H9 (cell line): ENCODE measurements at regions not wholly inside any gene's neighbourhood (a gene's known extent, or its start where the extent isn't known, plus 50 kb on each side); places are given as distances from the start of the nearest gene placed in this dataset.

Experiments
- DNase-seq: peaks from one replicate; pipeline ENCODE4 v3.0.0-alpha.2; 2017
- H2AFZ ChIP-seq: one replicate; pipeline ENCODE4 v1.6.1; 2013; ENCODE audit warnings: mild to moderate bottlenecking, low read length, control low read depth, moderate library complexity
- H2AK5ac ChIP-seq: 2 replicates; pipeline ENCODE4 v1.6.1; 2013; ENCODE audit warnings: low read length, control low read depth, mixed read lengths; ENCODE audit not compliant: insufficient read length
- H2BK120ac ChIP-seq: one replicate; pipeline ENCODE4 v1.6.1; 2013; ENCODE audit warnings: low read depth, mild to moderate bottlenecking, low read length, control low read depth, inconsistent platforms; ENCODE audit not compliant: poor library complexity, severe bottlenecking
- H2BK12ac ChIP-seq: 2 replicates; pipeline ENCODE4 v1.6.1; 2013; ENCODE audit warnings: low read length, control low read depth, mixed read lengths, low read depth; ENCODE audit not compliant: insufficient read length
- H2BK15ac ChIP-seq: 2 replicates; pipeline ENCODE4 v1.6.1; 2013; ENCODE audit warnings: low read depth, low read length, control low read depth
- H2BK20ac ChIP-seq: one replicate; pipeline ENCODE4 v1.6.1; 2013; ENCODE audit warnings: low read depth, mild to moderate bottlenecking, low read length, control low read depth, inconsistent platforms; ENCODE audit not compliant: poor library complexity, severe bottlenecking
- H2BK5ac ChIP-seq: 2 replicates; pipeline ENCODE4 v1.6.1; 2013; ENCODE audit warnings: low read length, control low read depth, mixed read lengths; ENCODE audit not compliant: insufficient read length
- H3K14ac ChIP-seq: 2 replicates; pipeline ENCODE4 v1.6.1; 2013; ENCODE audit warnings: low read length, control low read depth; ENCODE audit not compliant: insufficient read depth
- H3K18ac ChIP-seq: 2 replicates; pipeline ENCODE4 v1.6.1; 2013; ENCODE audit warnings: low read depth, mild to moderate bottlenecking, mixed read lengths, low read length, control low read depth; ENCODE audit not compliant: insufficient read length
- H3K23ac ChIP-seq: 2 replicates; pipeline ENCODE4 v1.6.1; 2013; ENCODE audit warnings: low read length, control low read depth, mixed read lengths, low read depth; ENCODE audit not compliant: insufficient read length
- H3K23me2 ChIP-seq: 2 replicates; pipeline ENCODE4 v1.6.1; 2013; ENCODE audit warnings: low read depth, mild to moderate bottlenecking, mixed read lengths, low read length, control low read depth; ENCODE audit not compliant: insufficient read length, poor library complexity, severe bottlenecking
- H3K27ac ChIP-seq: 2 replicates; pipeline ENCODE4 v1.5.1; 2013; ENCODE audit warnings: low read length, control low read depth, mixed read lengths, low read depth; ENCODE audit not compliant: insufficient read length
- H3K27me3 ChIP-seq: 2 replicates; pipeline ENCODE4 v1.6.1; 2013; ENCODE audit warnings: low read length, control low read depth, inconsistent platforms; ENCODE audit not compliant: insufficient read depth
- H3K4ac ChIP-seq: 2 replicates; pipeline ENCODE4 v1.6.1; 2013; ENCODE audit warnings: low read depth, mild to moderate bottlenecking, control low read depth, inconsistent platforms, low read length, moderate library complexity
- H3K4me1 ChIP-seq: 2 replicates; pipeline ENCODE4 v1.6.1; 2013; ENCODE audit warnings: low read length, control low read depth, inconsistent platforms; ENCODE audit not compliant: insufficient read depth
- H3K4me2 ChIP-seq: 2 replicates; pipeline ENCODE4 v1.6.1; 2013; ENCODE audit warnings: low read length, control low read depth, mixed read lengths; ENCODE audit not compliant: insufficient read length, insufficient read depth
- H3K56ac ChIP-seq: 2 replicates; pipeline ENCODE4 v1.6.1; 2013; ENCODE audit warnings: low read depth, mild to moderate bottlenecking, mixed read lengths, low read length, control low read depth; ENCODE audit not compliant: insufficient read length
- H3K79me1 ChIP-seq: 2 replicates; pipeline ENCODE4 v1.6.1; 2013; ENCODE audit warnings: low read depth, mild to moderate bottlenecking, moderate library complexity, low read length, control low read depth, inconsistent platforms; ENCODE audit not compliant: insufficient read depth, poor library complexity, severe bottlenecking
- H3K79me2 ChIP-seq: 2 replicates; pipeline ENCODE4 v1.6.1; 2013; ENCODE audit warnings: low read length, control low read depth, inconsistent platforms; ENCODE audit not compliant: insufficient read depth
- H3K9ac ChIP-seq: 2 replicates; pipeline ENCODE4 v1.6.1; 2013; ENCODE audit warnings: low read length, control low read depth, mixed read lengths; ENCODE audit not compliant: insufficient read length; ENCODE audit errors: extremely low read depth
- H3K9me3 ChIP-seq: one replicate; pipeline ENCODE4 v1.6.1; 2013; ENCODE audit warnings: low read depth, low read length, inconsistent platforms; ENCODE audit not compliant: control insufficient read depth
- H3T11ph ChIP-seq: one replicate; pipeline ENCODE4 v1.6.1; 2013; ENCODE audit warnings: mild to moderate bottlenecking, low read length, control low read depth, inconsistent platforms
- H4K20me1 ChIP-seq: one replicate; pipeline ENCODE4 v1.6.1; 2013; ENCODE audit not compliant: control insufficient read depth, insufficient read length, insufficient read depth
- H4K5ac ChIP-seq: 2 replicates; pipeline ENCODE4 v1.6.1; 2013; ENCODE audit warnings: low read depth, mild to moderate bottlenecking, mixed read lengths, low read length, control low read depth; ENCODE audit not compliant: insufficient read length
- H4K8ac ChIP-seq: replicated peaks from 2 replicates; pipeline ENCODE4 v1.6.1; 2013; ENCODE audit warnings: low read length, control low read depth, mixed read lengths, low read depth; ENCODE audit not compliant: insufficient read length
- H4K91ac ChIP-seq: 2 replicates; pipeline ENCODE4 v1.6.1; 2013; ENCODE audit warnings: low read depth, mild to moderate bottlenecking, moderate library complexity, mixed read lengths, low read length, control low read depth; ENCODE audit not compliant: insufficient read length
- H3K27ac Mint-ChIP-seq, 3 experiments: 2 replicates in 2 of 3; 3 replicates in 1 of 3; pipeline ENCODE4 v1.8.0; 2020 to 2021; ENCODE audit warnings: mixed read lengths in 3 of 3, mild to moderate bottlenecking in 1 of 3, moderate library complexity in 1 of 3
- H3K27me3 Mint-ChIP-seq: 2 replicates; pipeline ENCODE4 v1.8.0; 2021; ENCODE audit warnings: low read depth, mild to moderate bottlenecking, moderate library complexity, mixed read lengths
- H3K36me3 Mint-ChIP-seq, 3 experiments: 2 replicates in 2 of 3; 3 replicates in 1 of 3; pipeline ENCODE4 v1.8.0; 2020 to 2021; ENCODE audit warnings: low read depth in 3 of 3, mixed read lengths in 3 of 3; ENCODE audit not compliant: insufficient read depth in 1 of 3
- H3K4me1 Mint-ChIP-seq, 2 experiments: 2 replicates each; pipeline ENCODE4 v1.8.0; 2020; ENCODE audit warnings: mixed read lengths in 2 of 2
- H3K4me3 Mint-ChIP-seq, 2 experiments: 2 replicates in 1 of 2; 3 replicates in 1 of 2; pipeline ENCODE4 v1.8.0; 2020 to 2021; ENCODE audit warnings: mild to moderate bottlenecking in 2 of 2, mixed read lengths in 2 of 2, moderate library complexity in 1 of 2
- H3K9me3 Mint-ChIP-seq, 2 experiments: 2 replicates in 1 of 2; 3 replicates in 1 of 2; pipeline ENCODE4 v1.8.0; 2020; ENCODE audit warnings: mild to moderate bottlenecking in 2 of 2, mixed read lengths in 2 of 2, moderate library complexity in 1 of 2
- WGBS: extraction: QIAGEN DNeasy Blood & Tissue Kit; methylation state at CpG from one replicate; pipeline ENCODE4 v1.1.7; 2013; ENCODE audit warnings: missing lambda C conversion rate, low lambda C conversion rate, mixed read lengths; ENCODE audit not compliant: insufficient read length; ENCODE audit errors: extremely low coverage; 5-methylcytosine and 5-hydroxymethylcytosine counted together
- TF ChIP-seq, protein P1 (sequence below): fragments of 200-600 bp; sonication (generic); conservative IDR thresholded peaks from 3 replicates; pipeline ENCODE4 v1.8.0; 2021; ENCODE audit warnings: antibody characterized with exemption, mild to moderate bottlenecking

DNA sequence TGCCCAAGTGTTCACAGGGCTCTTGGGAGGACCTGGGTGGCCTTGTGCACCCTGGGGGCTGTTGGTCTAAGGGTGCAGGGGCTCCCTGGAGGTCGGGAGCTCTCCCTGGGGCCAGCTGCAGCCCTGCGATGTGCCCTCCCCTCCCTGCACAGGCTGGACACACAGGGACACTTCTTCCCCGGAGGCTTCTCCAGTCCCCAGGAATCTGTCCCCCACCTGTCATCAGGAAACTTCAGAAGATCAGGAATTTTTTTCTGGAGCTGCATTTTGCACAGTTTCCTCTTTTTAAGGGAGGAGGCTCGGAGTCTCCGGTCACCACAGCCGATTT lies 66.9 kb upstream of the BHLHE23 start:
- no peak overlapping the region for H3K27ac ChIP-seq
- H4K20me1 ChIP-seq, result no peaks in the 10 kb centered on the region
- Mint-ChIP-seq H3K4me3 (no peak overlapping the region), H3K36me3 (no peaks in the 10 kb centered on the region), H3K9me3 (peaks cover 10 to 11% of the 10 kb centered on the region in 2 experiments), H3K27me3 (peaks cover 80% of the 10 kb centered on the region), H3K27ac (no peak overlapping the region), H3K4me1 (peaks cover 0 to 5% of the 10 kb centered on the region in 2 experiments; a peak in 2 of 4 replicates)
- WGBS, result no CpG with 5 or more reads among the region's 6 CpGs
- no peak overlapping the region for H2BK5ac ChIP-seq
- H2BK15ac ChIP-seq, result no peak overlapping the region
- H2BK20ac ChIP-seq, result no peak overlapping the region
- no peak overlapping the region for H3K4ac ChIP-seq
- DNase-seq, result no peak
- H3K23ac ChIP-seq, result no peak overlapping the region
- peaks cover 5% of the 10 kb centered on the region; the same call in 1 of the 2 replicates for H3K27me3 ChIP-seq
- no peak overlapping the region for H4K8ac ChIP-seq
- H3K14ac ChIP-seq, result no peak overlapping the region
- peaks cover 3% of the 10 kb centered on the region for H3K23me2 ChIP-seq
- H3K79me2 ChIP-seq, result no peaks in the 10 kb centered on the region
- H3K4me1 ChIP-seq, result no peaks in the 10 kb centered on the region
- no peak overlapping the region for H3T11ph ChIP-seq
- H2BK120ac ChIP-seq, result no peak overlapping the region
- H3K9ac ChIP-seq, result no peak overlapping the region
- no peak overlapping the region for H3K56ac ChIP-seq
- no peak overlapping the region for H2AK5ac ChIP-seq
- no peak overlapping the region for H2BK12ac ChIP-seq
- H2AFZ ChIP-seq, result no peak overlapping the region
- no peak overlapping the region for H4K91ac ChIP-seq
- TF ChIP-seq, protein P1, sequence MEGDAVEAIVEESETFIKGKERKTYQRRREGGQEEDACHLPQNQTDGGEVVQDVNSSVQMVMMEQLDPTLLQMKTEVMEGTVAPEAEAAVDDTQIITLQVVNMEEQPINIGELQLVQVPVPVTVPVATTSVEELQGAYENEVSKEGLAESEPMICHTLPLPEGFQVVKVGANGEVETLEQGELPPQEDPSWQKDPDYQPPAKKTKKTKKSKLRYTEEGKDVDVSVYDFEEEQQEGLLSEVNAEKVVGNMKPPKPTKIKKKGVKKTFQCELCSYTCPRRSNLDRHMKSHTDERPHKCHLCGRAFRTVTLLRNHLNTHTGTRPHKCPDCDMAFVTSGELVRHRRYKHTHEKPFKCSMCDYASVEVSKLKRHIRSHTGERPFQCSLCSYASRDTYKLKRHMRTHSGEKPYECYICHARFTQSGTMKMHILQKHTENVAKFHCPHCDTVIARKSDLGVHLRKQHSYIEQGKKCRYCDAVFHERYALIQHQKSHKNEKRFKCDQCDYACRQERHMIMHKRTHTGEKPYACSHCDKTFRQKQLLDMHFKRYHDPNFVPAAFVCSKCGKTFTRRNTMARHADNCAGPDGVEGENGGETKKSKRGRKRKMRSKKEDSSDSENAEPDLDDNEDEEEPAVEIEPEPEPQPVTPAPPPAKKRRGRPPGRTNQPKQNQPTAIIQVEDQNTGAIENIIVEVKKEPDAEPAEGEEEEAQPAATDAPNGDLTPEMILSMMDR, result no peak
- no peak overlapping the region for H3K18ac ChIP-seq
- no peak overlapping the region for H3K4me2 ChIP-seq
- H3K9me3 ChIP-seq, result no peaks in the 10 kb centered on the region
- H4K5ac ChIP-seq, result no peak overlapping the region
- H3K79me1 ChIP-seq, result no peaks in the 10 kb centered on the region
